ENCODE measurements at regions not wholly inside any gene's neighbourhood (a gene's known extent, or its start where the extent isn't known, plus 50 kb on each side); places are given as distances from the start of the nearest gene placed in this dataset.

DNA sequence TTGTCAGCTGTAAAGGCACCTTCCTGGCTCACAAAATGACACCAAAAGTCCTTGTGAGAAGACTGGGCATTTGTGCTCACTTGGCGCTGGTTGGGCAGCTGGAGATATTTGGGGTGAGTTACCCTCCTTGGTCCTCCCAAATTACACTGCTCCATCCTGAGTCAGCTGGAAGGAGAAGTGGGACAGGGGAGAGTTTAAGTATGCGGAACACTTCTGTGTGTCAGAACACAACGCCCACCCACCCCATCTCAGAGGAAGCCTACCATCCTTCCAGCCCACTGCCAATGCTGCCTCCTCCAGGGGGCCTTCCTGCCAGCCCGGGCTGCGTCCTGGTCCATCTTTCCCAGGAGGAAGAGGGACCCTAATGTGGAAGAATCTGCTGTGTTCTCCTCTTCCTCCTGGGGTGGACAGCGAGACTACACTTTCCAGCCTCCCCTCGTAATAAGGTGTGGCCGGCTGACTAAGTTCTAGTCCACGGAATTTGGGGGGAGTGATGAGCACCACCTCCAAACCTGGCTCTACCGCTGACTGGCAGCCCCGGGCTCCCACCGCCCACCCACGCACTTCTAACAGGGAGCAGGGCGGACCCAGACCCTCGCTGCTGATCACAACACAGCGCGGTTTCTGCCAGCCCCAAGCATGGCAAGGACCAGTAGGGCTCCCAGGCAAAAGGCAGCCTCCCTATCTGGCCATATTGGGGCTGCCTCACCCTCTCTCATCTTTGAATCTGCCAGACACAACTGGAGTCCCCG is 265.0 kb downstream of the XXYLT1 start:
- DNase-seq, result no peak
- Histone ChIP-seq H3K36me3 (no peaks in the 10 kb centered on the region), H3K27ac (no peak overlapping the region), H3K9me3 (replicated peaks) (no peaks in the 10 kb centered on the region), H3K27me3 (no peaks in the 10 kb centered on the region), H3K4me3 (no peak overlapping the region), H3K4me1 (peaks cover 20% of the 10 kb centered on the region)

- Histone ChIP-seq H3K27me3 (no peaks in the 10 kb centered on the region), H3K9me3 (replicated peaks) (no peaks in the 10 kb centered on the region), H3K36me3 (no peaks in the 10 kb centered on the region), H3K27ac (no peak overlapping the region), H3K4me1 (peaks cover 8% of the 10 kb centered on the region), H3K4me3 (no peak overlapping the region)
- no peak for DNase-seq
Observed at GRCh38 chr3:195007151-195007550, 263.8 kb downstream of the XXYLT1 start.

DNA sequence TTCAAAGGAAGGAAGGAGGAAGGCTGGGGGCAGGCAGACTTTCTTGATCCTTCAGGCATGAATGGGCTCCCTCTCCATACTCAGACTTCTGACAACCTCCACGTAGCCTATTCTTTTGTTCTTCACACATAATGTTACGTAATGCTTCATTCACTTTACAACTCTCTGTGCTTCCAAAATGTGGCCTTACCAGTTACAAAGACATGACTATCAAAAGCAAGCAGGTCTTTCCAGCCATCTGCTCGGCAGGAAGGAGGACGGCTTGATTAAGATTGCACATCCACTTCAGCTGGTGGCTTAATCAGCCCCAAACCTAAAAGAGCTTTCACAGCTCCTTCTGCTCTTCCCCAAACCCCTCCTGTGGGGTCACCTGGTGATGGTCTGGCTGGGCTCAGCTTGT is 263.2 kb downstream of the XXYLT1 start:
- Histone ChIP-seq H3K36me3 (no peaks in the 10 kb centered on the region), H3K27ac (no peak overlapping the region), H3K9me3 (replicated peaks) (no peaks in the 10 kb centered on the region), H3K4me1 (peaks cover 2% of the 10 kb centered on the region; the same call in 1 of the 2 replicates), H3K4me3 (no peak overlapping the region), H3K27me3 (no peaks in the 10 kb centered on the region)
- DNase-seq, result no peak

GRCh38 chr3:195008816-195009215 is 262.1 kb downstream of the XXYLT1 start:
- H3K4me1 ChIP-seq, result no peaks in the 10 kb centered on the region
- no peak overlapping the region for H3K4me3 ChIP-seq
- H3K9me3 ChIP-seq (replicated peaks), result no peaks in the 10 kb centered on the region
- DNase-seq, result no peak
- no peaks in the 10 kb centered on the region for H3K36me3 ChIP-seq
- no peaks in the 10 kb centered on the region for H3K27me3 ChIP-seq
- H3K27ac ChIP-seq, result no peak overlapping the region

DNA sequence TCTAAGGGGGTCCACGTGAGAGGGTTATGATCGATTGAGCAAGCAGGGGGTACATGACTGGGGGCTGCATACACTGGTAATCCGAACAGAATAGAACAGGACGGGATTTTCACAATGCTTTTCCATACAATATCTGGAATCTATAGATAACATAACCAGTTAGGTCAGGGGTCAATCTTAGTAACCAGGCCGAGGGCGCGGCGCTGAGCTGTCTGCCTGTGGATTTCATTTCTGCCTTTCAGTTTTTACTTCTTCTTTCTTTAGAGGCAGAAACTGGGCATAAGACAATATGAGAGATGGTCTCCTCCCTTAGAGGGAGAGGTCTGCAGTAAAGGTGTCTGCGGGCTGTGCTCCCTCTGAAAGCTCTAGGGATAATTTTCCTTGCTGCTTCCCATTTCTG is 261.3 kb downstream of the XXYLT1 start:
- Histone ChIP-seq H3K9me3 (replicated peaks) (no peaks in the 10 kb centered on the region), H3K4me3 (no peak overlapping the region), H3K27me3 (no peaks in the 10 kb centered on the region), H3K27ac (no peak overlapping the region), H3K4me1 (no peaks in the 10 kb centered on the region), H3K36me3 (no peaks in the 10 kb centered on the region)
- no peak for DNase-seq

- Histone ChIP-seq H3K4me3 (no peak overlapping the region), H3K27ac (no peak overlapping the region), H3K36me3 (no peaks in the 10 kb centered on the region), H3K9me3 (replicated peaks) (no peaks in the 10 kb centered on the region), H3K4me1 (no peaks in the 10 kb centered on the region), H3K27me3 (no peaks in the 10 kb centered on the region)
- DNase-seq, result no peak
Observed at GRCh38 chr3:195010551-195011100, 260.3 kb downstream of the XXYLT1 start.

GRCh38 chr3:195011231-195011834 is 259.6 kb downstream of the XXYLT1 start:
- DNase-seq, result no peak
- H3K4me1 ChIP-seq, result no peaks in the 10 kb centered on the region
- no peak overlapping the region for H3K4me3 ChIP-seq
- no peaks in the 10 kb centered on the region for H3K9me3 ChIP-seq (replicated peaks)
- H3K27me3 ChIP-seq, result no peaks in the 10 kb centered on the region
- no peak overlapping the region for H3K27ac ChIP-seq
- H3K36me3 ChIP-seq, result no peaks in the 10 kb centered on the region

DNA sequence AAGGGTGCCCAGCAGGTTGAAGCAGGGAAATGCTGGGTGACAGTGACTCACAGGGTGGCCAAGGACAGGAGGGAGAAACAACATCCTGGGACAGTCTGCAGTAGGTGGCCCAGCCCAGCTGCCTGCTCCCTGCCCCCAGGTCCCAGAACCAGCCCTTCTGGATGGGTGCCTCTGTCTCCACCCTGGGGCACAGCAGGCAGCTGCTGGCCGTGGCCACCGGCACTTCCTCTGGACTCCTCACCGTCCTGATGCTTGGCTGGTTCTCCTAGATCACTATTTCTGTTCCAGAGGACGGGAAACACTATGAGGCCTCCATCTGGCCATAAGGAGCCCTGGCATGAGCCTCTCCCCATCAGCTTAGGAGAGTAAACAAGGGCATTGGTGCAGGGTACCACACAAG is 258.9 kb downstream of the XXYLT1 start:
- no peak overlapping the region for H3K27ac ChIP-seq
- H3K27me3 ChIP-seq, result no peaks in the 10 kb centered on the region
- no peaks in the 10 kb centered on the region for H3K9me3 ChIP-seq (replicated peaks)
- no peak overlapping the region for H3K4me3 ChIP-seq
- no peak for DNase-seq
- no peaks in the 10 kb centered on the region for H3K4me1 ChIP-seq
- H3K36me3 ChIP-seq, result no peaks in the 10 kb centered on the region

DNA sequence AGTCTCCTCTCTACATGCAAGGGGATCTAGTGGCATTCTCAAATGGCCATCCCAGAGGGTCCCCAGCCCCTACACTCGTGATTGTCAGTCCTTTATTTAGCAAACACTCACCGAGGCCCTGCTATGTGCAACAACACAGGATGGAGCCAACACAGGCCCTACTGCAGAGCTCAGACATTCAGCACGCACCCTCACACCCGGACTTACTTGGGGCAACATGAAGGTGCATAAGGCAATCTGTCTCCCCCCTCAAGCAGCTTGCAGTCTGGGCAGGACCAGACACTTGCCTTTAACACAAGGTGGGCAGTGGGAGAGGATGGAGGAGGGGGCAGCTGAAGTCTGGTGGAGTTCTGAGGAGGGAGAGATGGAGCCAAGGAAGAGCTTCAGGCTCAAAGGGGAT is 258.4 kb downstream of the XXYLT1 start:
- Histone ChIP-seq H3K9me3 (replicated peaks) (no peaks in the 10 kb centered on the region), H3K4me3 (no peak overlapping the region), H3K36me3 (no peaks in the 10 kb centered on the region), H3K4me1 (no peaks in the 10 kb centered on the region), H3K27ac (no peak overlapping the region), H3K27me3 (no peaks in the 10 kb centered on the region)
- no peak for DNase-seq

DNA sequence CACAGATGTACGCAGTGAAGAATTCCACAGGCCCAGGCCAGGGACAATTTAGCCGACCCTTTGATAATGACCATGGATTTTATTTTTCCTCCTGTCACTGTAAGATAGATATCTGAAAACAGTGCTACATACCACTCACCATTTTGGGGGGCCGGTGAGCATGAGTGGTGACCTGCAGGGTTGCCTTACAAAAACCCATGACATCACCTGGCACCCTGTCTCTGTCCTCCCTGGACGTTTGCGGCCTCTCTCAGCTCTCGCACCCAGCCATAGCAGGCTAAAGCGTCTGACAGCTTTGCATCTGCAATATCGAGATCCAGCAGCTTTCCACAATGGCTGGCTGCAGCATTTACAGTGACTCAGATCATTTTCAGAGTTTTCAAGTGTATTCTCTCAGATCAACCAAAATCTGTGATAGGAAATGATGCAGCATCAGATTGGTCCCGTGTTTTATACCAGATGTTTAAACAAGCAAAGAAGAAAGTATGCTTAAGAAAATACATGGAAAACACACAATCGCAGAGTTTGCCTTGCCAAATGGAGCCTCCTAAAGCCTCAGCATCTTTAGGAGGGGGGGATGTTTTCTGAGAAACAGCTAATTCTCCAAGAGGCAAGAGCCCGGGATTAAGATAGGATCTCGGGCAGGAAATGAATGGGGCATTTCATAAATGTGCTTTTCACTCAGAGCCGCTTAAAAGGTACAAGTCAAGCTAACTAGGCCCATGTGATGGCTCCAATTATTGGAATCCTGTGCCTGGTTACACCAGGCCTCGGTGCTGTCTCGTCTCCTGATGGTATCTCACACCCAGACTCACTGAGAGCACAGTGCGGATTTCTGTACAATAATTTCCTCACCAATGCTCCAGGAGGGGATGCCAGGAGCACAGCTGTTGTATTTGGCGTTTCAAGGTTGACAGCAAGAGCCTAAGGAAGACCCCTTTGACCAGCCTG is 257.3 kb downstream of the XXYLT1 start:
- Histone ChIP-seq H3K4me3 (no peak overlapping the region), H3K4me1 (no peaks in the 10 kb centered on the region), H3K27me3 (no peaks in the 10 kb centered on the region), H3K36me3 (no peaks in the 10 kb centered on the region), H3K9me3 (replicated peaks) (no peaks in the 10 kb centered on the region), H3K27ac (no peak overlapping the region)
- DNase-seq, result no peak

GRCh38 chr3:195015021-195015420 is 255.9 kb downstream of the XXYLT1 start:
- Histone ChIP-seq H3K4me1 (no peaks in the 10 kb centered on the region), H3K36me3 (no peaks in the 10 kb centered on the region), H3K4me3 (no peak overlapping the region), H3K9me3 (replicated peaks) (no peaks in the 10 kb centered on the region), H3K27me3 (no peaks in the 10 kb centered on the region), H3K27ac (no peak overlapping the region)
- no peak for DNase-seq

DNA sequence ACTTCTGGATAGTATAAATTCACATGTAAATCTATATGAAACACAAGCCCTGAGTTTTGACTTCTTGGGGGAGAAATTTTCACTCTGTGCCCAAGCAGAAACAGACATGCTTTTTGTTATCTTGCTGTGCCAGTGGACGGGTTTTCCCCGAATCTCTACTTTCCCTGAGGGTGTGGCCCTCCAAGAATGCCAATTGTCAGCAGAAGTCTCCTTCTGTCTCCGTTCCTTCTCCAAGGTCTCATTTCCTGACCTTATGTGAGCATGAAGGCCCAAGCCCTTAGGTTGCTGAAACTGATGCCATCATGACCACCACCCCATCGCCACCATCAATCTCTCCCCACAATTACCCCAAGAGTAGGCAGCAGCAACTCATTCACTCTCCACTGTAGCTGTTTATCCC is 253.8 kb downstream of the XXYLT1 start:
- Histone ChIP-seq H3K4me3 (no peak overlapping the region), H3K4me1 (no peaks in the 10 kb centered on the region), H3K36me3 (no peaks in the 10 kb centered on the region), H3K27ac (no peak overlapping the region), H3K9me3 (replicated peaks) (no peaks in the 10 kb centered on the region), H3K27me3 (no peaks in the 10 kb centered on the region)
- no peak for DNase-seq

Data from SJCRH30 (cell line).